Naive B cell (primary cell): ENCODE measurements at regions not wholly inside any gene's neighbourhood (a gene's known extent, or its start where the extent isn't known, plus 50 kb on each side); places are given as distances from the start of the nearest gene placed in this dataset.

Experiments used
- ATAC-seq, 2 donors: fragments of 150-1000 bp; cut with Tn5 transposase; 2 replicates each; pipeline ENCODE4 v1.10.0; 2021; ENCODE audit warnings: low read depth in 2 of 2, mild to moderate bottlenecking in 2 of 2, moderate library complexity in 2 of 2
- DNase-seq: peaks from one replicate; pipeline ENCODE4 v3.0.0; 2022
- H3K27ac Mint-ChIP-seq, 6 donors: one replicate each; pipeline ENCODE4 v1.8.0; 2020 to 2022; ENCODE audit warnings: mild to moderate bottlenecking in 6 of 6, mixed read lengths in 6 of 6, moderate library complexity in 5 of 6, inconsistent platforms in 2 of 6
- H3K27me3 Mint-ChIP-seq, 3 donors: one replicate each; pipeline ENCODE4 v1.8.0; 2021 to 2022; ENCODE audit warnings: mixed read lengths in 3 of 3, mild to moderate bottlenecking in 1 of 3
- H3K36me3 Mint-ChIP-seq, 2 donors: one replicate each; pipeline ENCODE4 v1.8.0; 2020 to 2022; ENCODE audit warnings: mixed read lengths in 2 of 2, inconsistent platforms in 1 of 2, mild to moderate bottlenecking in 1 of 2
- H3K4me1 Mint-ChIP-seq, 3 donors: one replicate each; pipeline ENCODE4 v1.8.0; 2020 to 2022; ENCODE audit warnings: mixed read lengths in 3 of 3, inconsistent platforms in 1 of 3, mild to moderate bottlenecking in 1 of 3, moderate library complexity in 1 of 3
- H3K4me3 Mint-ChIP-seq, 8 donors: one replicate each; pipeline ENCODE4 v1.8.0; 2020 to 2022; ENCODE audit warnings: mild to moderate bottlenecking in 8 of 8, mixed read lengths in 8 of 8, moderate library complexity in 8 of 8, inconsistent platforms in 2 of 8
- H3K9me3 Mint-ChIP-seq, 7 donors: one replicate each; pipeline ENCODE4 v1.8.0; 2020 to 2022; ENCODE audit warnings: mixed read lengths in 7 of 7, mild to moderate bottlenecking in 5 of 7, inconsistent platforms in 2 of 7, moderate library complexity in 1 of 7

DNA sequence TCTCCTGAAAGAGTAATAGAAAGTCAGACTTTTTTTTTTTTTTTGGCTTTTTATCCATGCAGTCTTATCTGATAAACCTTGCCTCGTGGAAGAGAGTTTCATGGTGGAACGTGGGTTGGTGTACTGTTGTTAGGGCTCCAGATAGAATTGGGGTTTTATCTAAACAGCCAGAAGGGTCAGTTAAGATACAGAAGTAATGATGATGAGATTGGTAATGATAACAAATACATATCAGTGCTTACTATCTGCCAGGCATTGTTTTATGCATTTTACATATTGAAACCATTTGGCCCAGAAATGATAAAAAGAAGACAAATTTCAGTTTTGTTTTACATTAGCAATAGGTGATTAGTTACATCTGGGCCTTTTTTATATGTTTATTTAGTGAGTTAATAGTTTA is 372.8 kb upstream of the PRICKLE1 start:
- peaks cover 0 to 2% (median 0%) of the 10 kb centered on the region in 7 donors for H3K9me3 Mint-ChIP-seq
- peaks cover 0 to 5% (median 0%) of the 10 kb centered on the region in 3 donors for H3K27me3 Mint-ChIP-seq
- no peak overlapping the region for H3K27ac Mint-ChIP-seq
- ATAC-seq: no peak
- H3K4me1 Mint-ChIP-seq: no peaks in the 10 kb centered on the region
- H3K36me3 Mint-ChIP-seq: no peaks in the 10 kb centered on the region
- H3K4me3 Mint-ChIP-seq: no peak overlapping the region
- no peak for DNase-seq

DNA sequence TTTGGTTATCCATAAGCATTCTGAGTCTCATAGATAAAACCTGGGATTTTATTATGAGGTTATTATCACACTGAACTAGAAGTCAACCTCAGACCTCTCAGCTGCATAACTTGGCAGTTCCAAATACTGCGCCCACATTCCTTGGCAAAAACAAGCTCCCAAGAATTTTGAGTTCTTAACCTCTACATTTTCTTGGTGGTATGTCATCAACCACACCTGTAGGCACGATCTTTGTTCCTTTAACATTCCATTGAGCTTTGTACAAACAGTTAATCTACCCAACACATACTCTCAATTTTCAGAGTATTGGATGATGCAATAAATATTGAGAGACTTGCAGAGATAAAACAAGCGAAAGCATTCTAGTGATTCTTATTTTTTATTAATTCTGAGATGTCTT is 371.8 kb upstream of the PRICKLE1 start:
- Mint-ChIP-seq H3K4me3 (no peak overlapping the region), H3K27ac (no peak overlapping the region), H3K4me1 (no peaks in the 10 kb centered on the region), H3K27me3 (peaks cover 0 to 5% (median 0%) of the 10 kb centered on the region in 3 donors), H3K36me3 (no peaks in the 10 kb centered on the region), H3K9me3 (peaks cover 0 to 2% (median 0%) of the 10 kb centered on the region in 7 donors)
- no peak for ATAC-seq
- no peak for DNase-seq

DNA sequence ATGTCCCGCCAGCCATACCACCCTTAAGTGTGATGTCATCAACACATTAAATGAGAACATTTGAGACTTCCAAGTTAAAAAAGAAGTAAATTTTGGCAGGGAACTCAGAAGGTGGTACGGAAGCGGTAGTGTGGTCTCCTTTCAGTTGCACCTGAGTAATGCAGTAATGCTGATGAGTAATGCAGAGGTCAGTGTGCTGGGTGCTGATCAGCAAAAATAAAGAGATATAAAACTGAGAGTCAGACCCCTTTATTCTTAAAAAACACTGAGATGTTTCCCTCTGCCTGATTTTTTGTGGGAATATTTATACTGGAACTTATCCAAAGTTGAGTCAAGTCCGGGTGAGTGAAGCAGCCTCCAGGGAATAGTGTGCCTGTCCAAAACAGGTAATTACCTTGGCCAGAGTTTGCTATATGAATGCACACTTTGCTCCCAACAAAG is 370.6 kb upstream of the PRICKLE1 start:
- H3K27ac Mint-ChIP-seq: no peak overlapping the region
- H3K36me3 Mint-ChIP-seq: no peaks in the 10 kb centered on the region
- DNase-seq: no peak

DNA sequence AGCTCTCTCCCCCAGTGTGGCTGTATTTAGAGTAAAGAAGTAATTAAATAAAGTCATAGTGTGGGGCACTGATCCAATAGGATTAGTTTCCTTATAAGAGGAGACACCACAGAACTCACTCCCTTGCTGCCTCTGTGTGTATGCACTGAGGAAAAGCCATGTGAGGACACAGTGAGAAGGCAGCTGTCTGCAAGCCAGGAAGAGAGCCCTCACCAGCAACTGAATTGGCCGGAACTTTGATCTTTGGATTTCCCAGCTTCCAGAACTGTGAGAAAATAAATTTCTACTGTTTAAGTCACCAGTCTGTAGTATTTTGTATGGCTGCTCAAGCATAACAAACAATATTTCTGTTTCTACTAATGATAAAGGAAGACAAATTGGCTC is 368.7 kb upstream of the PRICKLE1 start:
- H3K27ac Mint-ChIP-seq: no peak overlapping the region
- ATAC-seq (no peak), DNase-seq (no peak)
- H3K36me3 Mint-ChIP-seq: no peaks in the 10 kb centered on the region
- no peak overlapping the region for H3K4me3 Mint-ChIP-seq
- no peaks in the 10 kb centered on the region for H3K4me1 Mint-ChIP-seq
- H3K9me3 Mint-ChIP-seq: peaks cover 0 to 4% (median 2%) of the 10 kb centered on the region in 7 donors
- peaks cover 0 to 5% (median 0%) of the 10 kb centered on the region in 3 donors for H3K27me3 Mint-ChIP-seq

More for the DNA sequence above, 370.6 kb upstream of the PRICKLE1 start:
- Mint-ChIP-seq H3K9me3 (peaks cover 0 to 2% (median 0%) of the 10 kb centered on the region in 7 donors), H3K27me3 (peaks cover 0 to 5% (median 0%) of the 10 kb centered on the region in 3 donors), H3K4me3 (no peak overlapping the region), H3K4me1 (no peaks in the 10 kb centered on the region)
- ATAC-seq: no peak

DNA sequence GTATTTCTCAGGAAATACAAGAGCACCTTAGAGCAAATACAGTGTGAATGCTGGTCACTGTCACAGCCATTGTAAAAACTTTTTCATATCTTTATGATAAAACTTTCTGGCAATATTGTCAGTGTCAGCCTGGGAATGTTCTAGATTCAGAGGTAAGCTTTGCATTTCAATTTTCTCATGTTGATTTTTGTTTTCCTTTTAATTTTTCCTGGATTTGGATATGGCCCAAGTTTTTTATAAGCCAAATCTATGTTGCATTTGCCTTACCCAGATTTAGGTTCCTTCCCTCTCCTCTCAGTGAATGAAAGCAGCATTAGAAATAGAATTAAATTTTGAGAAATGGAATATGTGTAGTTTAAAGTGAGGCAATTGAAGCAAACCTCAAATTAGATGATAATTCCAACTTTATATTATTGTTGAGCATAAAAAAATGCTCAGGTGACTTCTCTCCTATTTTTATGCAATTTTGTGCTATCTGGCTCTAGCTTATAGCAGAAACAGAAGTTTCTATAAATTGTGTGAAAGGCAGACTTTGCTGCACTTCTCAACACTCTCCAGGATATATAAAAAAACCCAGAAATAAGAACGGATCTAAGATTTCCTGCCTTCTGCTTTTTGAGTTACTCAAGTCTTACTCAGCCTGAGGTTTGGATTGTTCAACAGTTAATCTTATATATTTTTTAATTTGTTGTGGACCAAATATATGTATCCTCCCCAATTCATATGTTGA is 368.2 kb upstream of the PRICKLE1 start:
- Mint-ChIP-seq H3K9me3 (peaks cover 0 to 7% (median 2%) of the 10 kb centered on the region in 7 donors), H3K4me3 (no peak overlapping the region), H3K36me3 (no peaks in the 10 kb centered on the region), H3K27ac (no peak overlapping the region), H3K27me3 (peaks cover 0 to 5% (median 0%) of the 10 kb centered on the region in 3 donors), H3K4me1 (no peaks in the 10 kb centered on the region)
- DNase-seq (no peak), ATAC-seq (no peak)

DNA sequence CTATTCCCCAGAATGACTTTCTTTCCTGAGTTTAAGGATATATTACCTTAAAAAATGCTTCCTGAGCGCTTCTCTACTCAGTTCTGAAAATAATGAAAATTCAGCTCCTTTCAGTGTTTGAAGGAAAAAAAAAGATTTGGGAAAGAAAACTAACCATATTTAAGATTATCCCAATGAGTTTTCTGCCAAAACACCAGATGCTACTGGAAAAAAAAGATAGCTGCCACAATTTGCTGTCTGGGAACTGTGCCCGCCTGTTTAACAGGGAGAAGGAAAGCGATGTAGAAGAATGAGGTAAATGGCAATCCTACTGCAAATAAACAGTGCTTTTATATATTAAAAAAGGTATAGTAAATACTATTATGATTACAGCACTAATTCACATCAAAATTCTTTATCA is 367.6 kb upstream of the PRICKLE1 start:
- DNase-seq: no peak
- ATAC-seq: no peak
- Mint-ChIP-seq H3K27me3 (peaks cover 0 to 3% (median 0%) of the 10 kb centered on the region in 3 donors), H3K4me1 (no peaks in the 10 kb centered on the region), H3K36me3 (no peaks in the 10 kb centered on the region), H3K4me3 (no peak overlapping the region), H3K9me3 (peaks cover 0 to 9% (median 4%) of the 10 kb centered on the region in 7 donors), H3K27ac (no peak overlapping the region)

DNA sequence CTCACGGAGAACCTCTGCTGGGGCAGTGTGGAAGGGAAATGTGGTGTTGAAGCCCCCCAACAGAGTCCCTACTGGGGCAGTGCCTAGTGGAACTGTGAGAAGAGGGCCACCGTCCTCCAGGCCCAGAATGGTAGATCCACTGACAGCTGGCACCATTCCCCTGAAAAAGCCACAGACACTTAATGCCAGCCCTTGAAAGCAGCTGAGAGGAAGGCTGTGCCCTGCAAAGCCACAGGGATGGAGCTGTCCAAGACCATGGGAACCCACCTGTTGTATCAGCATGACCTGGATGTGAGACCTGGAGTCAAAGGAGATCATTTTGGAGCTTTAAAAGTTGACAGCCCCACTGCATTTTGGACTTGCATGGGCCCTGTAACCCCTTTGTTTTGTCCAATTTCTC is 363.5 kb upstream of the PRICKLE1 start:
- peaks cover 4 to 20% (median 6%) of the 10 kb centered on the region in 7 donors for H3K9me3 Mint-ChIP-seq
- no peak overlapping the region for H3K27ac Mint-ChIP-seq
- no peak for DNase-seq
- no peak overlapping the region for H3K4me3 Mint-ChIP-seq
- H3K4me1 Mint-ChIP-seq: no peaks in the 10 kb centered on the region
- H3K36me3 Mint-ChIP-seq: peaks cover 0 to 7% of the 10 kb centered on the region in 2 donors
- H3K27me3 Mint-ChIP-seq: no peaks in the 10 kb centered on the region
- no peak for ATAC-seq

DNA sequence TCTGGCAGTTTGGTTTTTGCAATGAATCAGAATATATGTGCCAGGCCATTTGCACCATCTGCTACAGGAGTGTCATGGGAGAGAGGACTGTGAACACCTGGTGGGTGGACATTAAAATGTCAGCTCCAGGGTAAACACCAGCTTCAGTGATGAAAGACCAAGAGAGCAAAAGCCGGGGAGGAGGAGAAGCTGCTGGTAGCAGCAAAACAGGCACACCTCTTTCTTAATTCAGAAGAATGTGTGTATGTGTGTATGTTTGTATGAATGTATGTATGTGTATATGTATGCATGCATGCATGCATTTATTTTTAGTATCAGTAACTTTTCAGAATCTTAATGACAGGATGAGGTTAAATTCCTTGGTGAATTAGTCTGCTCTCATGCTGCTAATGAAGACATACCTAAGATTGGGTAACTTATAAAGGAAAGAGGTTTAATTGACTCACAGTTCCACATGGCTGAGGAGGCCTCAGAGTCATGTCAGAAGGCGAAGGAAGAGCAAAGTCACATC is 357.4 kb upstream of the PRICKLE1 start:
- H3K27ac Mint-ChIP-seq: no peak overlapping the region
- H3K27me3 Mint-ChIP-seq: peaks cover 0 to 4% (median 0%) of the 10 kb centered on the region in 3 donors
- H3K36me3 Mint-ChIP-seq: peaks cover 6 to 10% of the 10 kb centered on the region in 2 donors
- DNase-seq: no peak
- H3K4me1 Mint-ChIP-seq: no peaks in the 10 kb centered on the region
- no peak overlapping the region for H3K4me3 Mint-ChIP-seq
- no peak for ATAC-seq
- H3K9me3 Mint-ChIP-seq: peaks cover 8 to 34% (median 14%) of the 10 kb centered on the region in 7 donors

DNA sequence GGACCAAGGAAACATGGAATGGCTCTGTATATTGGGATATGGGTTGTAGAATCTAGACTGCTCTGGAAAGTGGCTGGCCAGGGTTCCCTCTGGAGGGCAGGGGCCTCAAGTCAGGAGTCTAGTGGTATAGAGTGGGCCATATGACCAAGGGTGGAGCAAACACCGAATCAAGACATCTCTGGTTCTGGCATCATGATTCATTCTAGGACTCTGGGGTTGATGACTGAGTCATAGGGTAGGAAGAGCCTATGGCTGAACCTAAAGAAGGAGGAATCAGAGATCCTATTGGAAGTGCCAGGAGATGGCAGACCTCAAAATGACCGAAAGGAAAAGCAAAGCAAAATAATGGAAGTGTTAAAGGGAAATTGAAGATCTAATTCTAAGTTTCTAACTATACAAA is 356.4 kb upstream of the PRICKLE1 start:
- no peaks in the 10 kb centered on the region for H3K4me1 Mint-ChIP-seq
- H3K27me3 Mint-ChIP-seq: peaks cover 0 to 4% (median 0%) of the 10 kb centered on the region in 3 donors
- H3K9me3 Mint-ChIP-seq: peaks cover 14 to 41% (median 22%) of the 10 kb centered on the region in 7 donors
- H3K27ac Mint-ChIP-seq: no peak overlapping the region
- H3K36me3 Mint-ChIP-seq: peaks cover 6 to 10% of the 10 kb centered on the region in 2 donors
- DNase-seq: no peak
- H3K4me3 Mint-ChIP-seq: no peak overlapping the region
- no peak for ATAC-seq

DNA sequence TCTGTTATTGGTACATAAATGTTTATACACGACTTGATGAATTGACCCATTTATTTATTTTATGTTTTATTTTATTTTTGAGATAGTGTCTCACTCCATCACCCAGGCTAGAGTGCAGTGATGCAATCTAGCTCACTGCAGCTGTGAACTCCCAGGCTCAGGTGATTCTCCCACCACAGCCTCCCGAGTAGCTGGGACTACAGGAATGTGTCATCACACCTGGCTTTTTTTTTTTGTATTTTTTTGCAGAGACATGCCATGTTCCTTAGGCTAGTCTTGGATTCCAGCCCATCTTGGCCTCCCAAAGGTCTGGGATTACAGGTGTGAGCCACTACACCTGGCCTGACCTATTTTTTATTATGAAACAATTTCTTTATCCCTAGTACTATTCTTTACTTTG is 355.0 kb upstream of the PRICKLE1 start:
- no peak for ATAC-seq
- no peak overlapping the region for H3K27ac Mint-ChIP-seq
- H3K27me3 Mint-ChIP-seq: peaks cover 0 to 4% (median 0%) of the 10 kb centered on the region in 3 donors
- no peak overlapping the region for H3K4me3 Mint-ChIP-seq
- no peak for DNase-seq
- no peaks in the 10 kb centered on the region for H3K4me1 Mint-ChIP-seq
- H3K36me3 Mint-ChIP-seq: peaks cover 5 to 6% of the 10 kb centered on the region in 2 donors
- H3K9me3 Mint-ChIP-seq: peaks cover 13 to 39% (median 21%) of the 10 kb centered on the region in 7 donors

DNA sequence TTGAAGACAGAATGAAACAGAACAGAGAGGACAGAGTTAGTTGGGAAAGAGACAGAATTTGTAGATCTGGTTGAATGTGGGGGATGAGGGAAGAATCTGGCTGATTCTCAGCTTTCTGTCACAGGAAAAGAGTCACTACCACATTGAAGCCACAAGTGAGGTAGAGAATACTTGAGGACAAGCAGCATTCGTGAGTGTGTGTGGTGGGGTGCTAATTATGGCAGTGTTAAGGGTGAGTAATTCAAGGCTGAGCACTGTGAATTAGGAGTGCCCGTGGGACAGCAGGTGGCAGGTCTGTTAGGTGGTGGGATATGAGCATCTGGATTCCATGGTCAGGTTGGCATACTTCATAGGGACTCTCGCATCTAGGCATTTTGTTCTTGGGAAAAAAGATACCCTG is 347.4 kb upstream of the PRICKLE1 start:
- no peak for ATAC-seq
- no peaks in the 10 kb centered on the region for H3K27me3 Mint-ChIP-seq
- H3K27ac Mint-ChIP-seq: no peak overlapping the region
- no peak for DNase-seq
- no peaks in the 10 kb centered on the region for H3K36me3 Mint-ChIP-seq
- no peaks in the 10 kb centered on the region for H3K4me1 Mint-ChIP-seq
- H3K9me3 Mint-ChIP-seq: peaks cover 5 to 21% (median 14%) of the 10 kb centered on the region in 7 donors
- H3K4me3 Mint-ChIP-seq: no peak overlapping the region

DNA sequence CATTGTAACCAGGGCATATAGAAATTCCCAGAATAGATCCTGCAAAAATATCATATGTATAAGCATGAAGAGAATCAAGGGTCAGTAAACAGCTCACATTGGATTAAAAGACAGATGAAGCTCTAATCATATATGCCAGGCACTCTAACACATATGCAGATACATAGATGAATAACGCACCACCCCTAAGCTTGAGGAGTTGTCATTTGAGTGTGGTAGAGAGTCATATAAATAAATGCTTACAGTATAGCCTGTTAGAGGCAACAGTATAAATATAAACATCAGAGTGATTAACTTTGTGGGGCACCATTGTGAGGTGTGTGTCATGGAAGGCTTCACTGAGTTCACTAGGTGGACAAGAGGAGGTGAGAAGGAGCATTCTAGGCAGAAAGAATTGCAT is 346.7 kb upstream of the PRICKLE1 start:
- H3K27ac Mint-ChIP-seq: no peak overlapping the region

DNA sequence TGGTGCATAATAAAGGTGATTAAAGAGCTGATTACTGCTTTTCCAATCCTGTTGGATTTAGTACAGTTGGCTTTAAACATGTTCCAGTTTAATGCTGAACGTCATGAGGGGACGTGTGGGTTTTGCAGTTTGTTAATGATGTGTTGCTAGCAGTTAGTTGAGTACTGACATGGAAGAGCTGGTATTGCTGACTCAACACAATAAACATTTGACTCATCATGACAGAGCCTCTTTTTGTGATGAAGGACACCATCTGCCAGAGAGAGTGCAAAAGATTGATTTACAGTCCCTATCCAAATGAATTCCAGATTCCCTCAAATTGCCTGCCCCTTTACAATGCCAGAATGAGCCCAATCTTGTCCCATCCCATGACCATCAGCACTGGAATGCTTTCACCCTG is 346.2 kb upstream of the PRICKLE1 start:
- H3K4me1 Mint-ChIP-seq: no peaks in the 10 kb centered on the region
- DNase-seq: no peak
- H3K4me3 Mint-ChIP-seq: no peak overlapping the region
- no peak overlapping the region for H3K27ac Mint-ChIP-seq
- no peaks in the 10 kb centered on the region for H3K36me3 Mint-ChIP-seq
- ATAC-seq: no peak
- no peaks in the 10 kb centered on the region for H3K27me3 Mint-ChIP-seq
- H3K9me3 Mint-ChIP-seq: peaks cover 0 to 12% (median 3%) of the 10 kb centered on the region in 7 donors

More for the DNA sequence above, 346.7 kb upstream of the PRICKLE1 start:
- Mint-ChIP-seq H3K4me1 (no peaks in the 10 kb centered on the region), H3K36me3 (no peaks in the 10 kb centered on the region), H3K27me3 (no peaks in the 10 kb centered on the region), H3K9me3 (peaks cover 1 to 16% (median 7%) of the 10 kb centered on the region in 7 donors), H3K4me3 (no peak overlapping the region)
- DNase-seq (no peak), ATAC-seq (no peak)

DNA sequence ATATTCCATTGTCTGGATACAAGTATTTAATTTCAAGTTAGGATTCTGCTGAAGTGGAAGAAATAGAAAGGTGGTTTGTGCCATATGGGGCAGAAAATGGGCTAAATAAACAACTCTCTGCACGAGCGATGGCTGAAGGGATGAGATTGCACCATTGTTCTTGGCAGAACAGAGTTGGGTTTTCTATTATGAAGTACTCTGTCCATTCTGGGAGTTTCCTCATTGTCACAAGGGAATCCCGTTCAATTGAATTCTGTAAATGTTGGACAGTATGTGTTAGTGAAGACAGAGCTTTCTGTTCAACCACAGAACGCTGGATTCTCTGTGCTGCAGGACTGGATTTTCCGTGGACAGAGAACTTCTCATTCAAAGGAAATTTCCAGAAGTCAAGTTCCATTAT is 345.5 kb upstream of the PRICKLE1 start:
- no peak for DNase-seq
- no peak overlapping the region for H3K27ac Mint-ChIP-seq
- H3K4me1 Mint-ChIP-seq: no peaks in the 10 kb centered on the region
- no peak overlapping the region for H3K4me3 Mint-ChIP-seq
- no peak for ATAC-seq
- peaks cover 0 to 12% (median 3%) of the 10 kb centered on the region in 7 donors for H3K9me3 Mint-ChIP-seq
- no peaks in the 10 kb centered on the region for H3K27me3 Mint-ChIP-seq
- no peaks in the 10 kb centered on the region for H3K36me3 Mint-ChIP-seq
